ENCODE measurements at regions not wholly inside any gene's neighbourhood (a gene's known extent, or its start where the extent isn't known, plus 50 kb on each side); places are given as distances from the start of the nearest gene placed in this dataset.

- intact Hi-C loops (cut with DNase I), result no loop called here
- H3K27me3 ChIP-seq (ENCODE audit: low read depth), result no peaks in the 10 kb centered on the region
- H3K36me3 ChIP-seq, result no peaks in the 10 kb centered on the region
- H3K27ac ChIP-seq, result no peak overlapping the region
- TF ChIP-seq, protein P1, sequence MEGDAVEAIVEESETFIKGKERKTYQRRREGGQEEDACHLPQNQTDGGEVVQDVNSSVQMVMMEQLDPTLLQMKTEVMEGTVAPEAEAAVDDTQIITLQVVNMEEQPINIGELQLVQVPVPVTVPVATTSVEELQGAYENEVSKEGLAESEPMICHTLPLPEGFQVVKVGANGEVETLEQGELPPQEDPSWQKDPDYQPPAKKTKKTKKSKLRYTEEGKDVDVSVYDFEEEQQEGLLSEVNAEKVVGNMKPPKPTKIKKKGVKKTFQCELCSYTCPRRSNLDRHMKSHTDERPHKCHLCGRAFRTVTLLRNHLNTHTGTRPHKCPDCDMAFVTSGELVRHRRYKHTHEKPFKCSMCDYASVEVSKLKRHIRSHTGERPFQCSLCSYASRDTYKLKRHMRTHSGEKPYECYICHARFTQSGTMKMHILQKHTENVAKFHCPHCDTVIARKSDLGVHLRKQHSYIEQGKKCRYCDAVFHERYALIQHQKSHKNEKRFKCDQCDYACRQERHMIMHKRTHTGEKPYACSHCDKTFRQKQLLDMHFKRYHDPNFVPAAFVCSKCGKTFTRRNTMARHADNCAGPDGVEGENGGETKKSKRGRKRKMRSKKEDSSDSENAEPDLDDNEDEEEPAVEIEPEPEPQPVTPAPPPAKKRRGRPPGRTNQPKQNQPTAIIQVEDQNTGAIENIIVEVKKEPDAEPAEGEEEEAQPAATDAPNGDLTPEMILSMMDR (IDR thresholded peaks at IDR 0.05), result no peak
- no peaks in the 10 kb centered on the region for H3K4me1 ChIP-seq
- ATAC-seq (no peak), DNase-seq (no peak)
- H3K9me3 ChIP-seq, result peaks cover 35% of the 10 kb centered on the region
- no peak overlapping the region for H3K4me3 ChIP-seq
Measured at GRCh38 chr6:145445674-145446073, 289.6 kb downstream of the EPM2A start.

DNA sequence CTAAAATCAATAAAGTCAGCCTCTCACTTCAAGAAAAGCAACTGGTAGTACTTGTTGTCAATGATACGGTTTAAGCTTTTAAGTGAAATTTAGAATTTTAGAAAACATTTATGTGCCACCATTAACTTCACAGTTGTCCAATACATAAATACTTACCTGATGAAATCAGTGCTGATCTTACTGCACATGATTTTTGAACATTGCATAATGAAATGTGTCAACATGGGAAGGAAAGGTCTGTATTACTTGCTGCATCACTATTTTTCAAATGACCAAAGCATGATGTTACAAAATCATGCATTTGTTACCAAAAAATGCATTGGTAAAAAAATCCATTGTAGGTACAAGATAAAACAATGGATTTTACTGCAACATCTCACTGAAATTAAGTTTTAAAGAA lies 284.3 kb downstream of the EPM2A start:
- no peak for DNase-seq
- intact Hi-C loops (cut with DNase I), result no loop called here

GRCh38 chr6:145453376-145453775 lies 281.9 kb downstream of the EPM2A start:
- TF ChIP-seq, protein P1 (IDR thresholded peaks at IDR 0.05), result peak; percentile 24
- ATAC-seq (no peak), DNase-seq (no peak)
- no peak overlapping the region for H3K4me3 ChIP-seq
- H3K36me3 ChIP-seq, result no peaks in the 10 kb centered on the region
- H3K27ac ChIP-seq, result no peak overlapping the region
- no peaks in the 10 kb centered on the region for H3K27me3 ChIP-seq (ENCODE audit: low read depth)
- intact Hi-C loops (cut with DNase I), result no loop called here
- H3K9me3 ChIP-seq, result no peaks in the 10 kb centered on the region
- H3K4me1 ChIP-seq, result no peaks in the 10 kb centered on the region

More for the DNA sequence above, 284.3 kb downstream of the EPM2A start:
- H3K27ac ChIP-seq, result no peak overlapping the region
- TF ChIP-seq, protein P1 (IDR thresholded peaks at IDR 0.05), result no peak
- H3K27me3 ChIP-seq (ENCODE audit: low read depth), result no peaks in the 10 kb centered on the region
- H3K36me3 ChIP-seq, result no peaks in the 10 kb centered on the region
- no peaks in the 10 kb centered on the region for H3K4me1 ChIP-seq
- peaks cover 9% of the 10 kb centered on the region for H3K9me3 ChIP-seq
- H3K4me3 ChIP-seq, result no peak overlapping the region
- ATAC-seq, result no peak

GRCh38 chr6:145454006-145454405 lies 281.3 kb downstream of the EPM2A start:
- no peaks in the 10 kb centered on the region for H3K9me3 ChIP-seq
- TF ChIP-seq, protein P1 (IDR thresholded peaks at IDR 0.05), result no peak
- H3K27ac ChIP-seq, result no peak overlapping the region
- intact Hi-C loops (cut with DNase I), result no loop called here
- DNase-seq (no peak), ATAC-seq (no peak)
- no peaks in the 10 kb centered on the region for H3K4me1 ChIP-seq
- H3K27me3 ChIP-seq (ENCODE audit: low read depth), result no peaks in the 10 kb centered on the region
- H3K4me3 ChIP-seq, result no peak overlapping the region
- no peaks in the 10 kb centered on the region for H3K36me3 ChIP-seq

- no peak overlapping the region for H3K4me3 ChIP-seq
- intact Hi-C loops (cut with DNase I), result no loop called here
- no peaks in the 10 kb centered on the region for H3K27me3 ChIP-seq (ENCODE audit: low read depth)
- no peak for ATAC-seq
- no peaks in the 10 kb centered on the region for H3K9me3 ChIP-seq
- H3K27ac ChIP-seq, result no peak overlapping the region
- no peak for DNase-seq
- no peaks in the 10 kb centered on the region for H3K4me1 ChIP-seq
- H3K36me3 ChIP-seq, result no peaks in the 10 kb centered on the region
- TF ChIP-seq, protein P1 (IDR thresholded peaks at IDR 0.05), result no peak
Measured at GRCh38 chr6:145457556-145457955, 277.8 kb downstream of the EPM2A start.

DNA sequence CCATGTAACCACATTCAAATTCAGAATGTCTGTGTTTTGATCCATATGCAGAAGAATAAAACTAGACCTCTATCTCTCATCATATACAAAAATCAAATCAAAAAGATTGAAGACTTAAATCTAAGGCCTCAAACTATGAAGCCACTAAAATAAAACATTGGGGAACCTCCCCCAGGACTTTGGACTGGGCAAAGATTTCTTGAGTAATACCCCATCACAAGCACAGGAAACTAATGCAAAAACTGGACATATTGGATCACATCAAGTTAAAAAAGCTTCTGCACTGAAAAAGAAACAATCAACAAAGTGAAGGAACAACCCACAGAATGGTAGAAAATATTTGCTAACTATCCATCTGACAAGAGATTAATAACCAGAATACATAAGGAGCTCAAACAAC lies 266.8 kb downstream of the EPM2A start:
- no peak for DNase-seq

More for the DNA sequence above, 266.8 kb downstream of the EPM2A start:
- intact Hi-C loops (cut with DNase I), result no loop called here
- H3K27ac ChIP-seq, result no peak overlapping the region
- no peak for ATAC-seq
- peaks cover 4% of the 10 kb centered on the region for H3K9me3 ChIP-seq
- TF ChIP-seq, protein P1 (IDR thresholded peaks at IDR 0.05), result no peak
- H3K4me3 ChIP-seq, result no peak overlapping the region
- H3K4me1 ChIP-seq, result no peaks in the 10 kb centered on the region
- H3K27me3 ChIP-seq (ENCODE audit: low read depth), result no peaks in the 10 kb centered on the region
- H3K36me3 ChIP-seq, result no peaks in the 10 kb centered on the region
